AG10803 (cell line): ENCODE measurements at regions not wholly inside any gene's neighbourhood (a gene's known extent, or its start where the extent isn't known, plus 50 kb on each side); places are given as distances from the start of the nearest gene placed in this dataset.
"Not testable (repeated sequence)": the region's sequence is repeated elsewhere in the genome, so short reads cannot be mapped to it uniquely, and the experiment has no call there.

ENCODE experiments used
- DNase-seq: peaks from one replicate; pipeline ENCODE4 v3.0.0; 2010; ENCODE audit warnings: low read depth
- H3K4me3 ChIP-seq: 2 replicates; pipeline ENCODE4 v1.5.1; 2011; ENCODE audit warnings: mild to moderate bottlenecking, low read length, control low read depth
- CTCF ChIP-seq: conservative IDR thresholded peaks from 2 replicates; pipeline ENCODE4 v1.5.1; 2011; ENCODE audit warnings: mild to moderate bottlenecking, low read length, control low read depth, inconsistent platforms

- no peak for DNase-seq
- no peak overlapping the region for H3K4me3 ChIP-seq
- TF ChIP-seq CTCF, result no peak
These were observed 324.2 kb downstream of the NEK10 start for GRCh38 chr3:27044931-27045481.

GRCh38 chr3:27046351-27046750 lies 322.8 kb downstream of the NEK10 start:
- DNase-seq, result no peak
- H3K4me3 ChIP-seq, result no peak overlapping the region
- TF ChIP-seq CTCF, result no peak

- no peak for DNase-seq
- no peak overlapping the region for H3K4me3 ChIP-seq
- TF ChIP-seq CTCF, result no peak
These were observed 319.4 kb downstream of the NEK10 start for GRCh38 chr3:27049792-27050191.

GRCh38 chr3:27051527-27051926 lies 317.7 kb downstream of the NEK10 start:
- H3K4me3 ChIP-seq, DNase-seq: not testable (repeated sequence)

GRCh38 chr3:27056326-27056725 lies 312.9 kb downstream of the NEK10 start:
- no peak for DNase-seq
- no peak for TF ChIP-seq CTCF
- H3K4me3 ChIP-seq, result no peak overlapping the region

- H3K4me3 ChIP-seq, result no peak overlapping the region
- no peak for DNase-seq
- TF ChIP-seq CTCF, result no peak
These were observed 309.7 kb downstream of the NEK10 start for GRCh38 chr3:27059489-27059888.
